ENCODE measurements at regions not wholly inside any gene's neighbourhood (a gene's known extent, or its start where the extent isn't known, plus 50 kb on each side); places are given as distances from the start of the nearest gene placed in this dataset.
"Not testable (repeated sequence)": the region's sequence is repeated elsewhere in the genome, so short reads cannot be mapped to it uniquely, and the experiment has no call there.

DNA sequence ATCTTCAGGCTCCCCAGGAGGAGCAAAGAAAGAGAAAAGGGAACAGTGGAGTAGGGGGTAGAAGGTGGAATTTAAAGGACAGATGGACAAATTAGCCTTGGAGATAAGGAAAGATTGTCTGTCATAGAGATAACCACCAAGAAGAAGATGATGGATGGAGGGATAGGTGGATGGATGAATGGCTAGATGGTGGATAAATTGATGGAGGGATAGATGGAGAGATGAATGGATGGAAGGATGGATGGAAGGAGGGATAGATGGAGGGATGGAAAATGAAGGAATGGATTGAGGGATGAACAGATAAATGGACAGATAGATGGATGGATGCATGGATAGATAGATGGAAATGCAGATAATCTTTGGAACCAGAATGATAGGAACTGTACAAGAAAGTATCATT lies 102.8 kb downstream of the TNFAIP3 start:
- no peak for DNase-seq

DNA sequence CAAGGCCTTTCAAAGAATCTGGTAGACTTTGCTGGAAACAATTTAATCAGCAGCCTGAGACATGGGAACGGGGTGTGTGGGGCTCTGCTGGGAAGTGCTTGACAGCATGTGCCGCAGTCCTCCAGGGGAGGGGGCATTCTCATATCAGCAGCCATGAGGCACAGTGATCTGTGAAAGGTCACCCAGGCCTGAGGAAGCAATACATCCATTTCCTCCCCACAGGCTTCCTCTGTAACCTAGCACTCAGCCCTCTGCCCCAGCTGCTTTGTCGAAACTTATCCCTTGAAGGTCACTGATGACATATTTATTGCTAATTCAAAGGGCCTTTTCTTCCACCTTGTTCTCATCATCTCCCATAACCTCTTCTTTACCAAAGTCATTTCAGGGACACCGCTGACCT lies 103.3 kb downstream of the TNFAIP3 start:
- no peak for DNase-seq

DNA sequence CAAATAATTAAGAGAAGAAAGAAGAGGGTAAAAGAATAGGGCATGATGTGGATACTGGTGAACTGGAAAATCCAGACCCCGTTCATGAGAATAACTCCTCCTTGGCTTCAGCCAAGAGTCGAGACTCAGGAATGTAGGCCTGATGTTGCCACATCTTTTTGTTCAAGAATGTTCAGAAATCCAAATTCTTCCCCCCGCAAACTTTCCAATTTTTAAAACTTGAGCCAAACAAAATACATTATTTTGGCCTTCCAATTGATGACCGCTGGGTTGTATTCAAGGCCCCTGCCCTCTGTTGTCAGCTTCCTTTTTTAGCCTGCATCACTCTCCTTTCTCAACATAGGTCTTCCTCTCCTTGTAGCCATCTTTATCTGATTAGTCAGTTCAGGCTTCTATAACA lies 106.1 kb downstream of the TNFAIP3 start:
- no peak for DNase-seq

DNA sequence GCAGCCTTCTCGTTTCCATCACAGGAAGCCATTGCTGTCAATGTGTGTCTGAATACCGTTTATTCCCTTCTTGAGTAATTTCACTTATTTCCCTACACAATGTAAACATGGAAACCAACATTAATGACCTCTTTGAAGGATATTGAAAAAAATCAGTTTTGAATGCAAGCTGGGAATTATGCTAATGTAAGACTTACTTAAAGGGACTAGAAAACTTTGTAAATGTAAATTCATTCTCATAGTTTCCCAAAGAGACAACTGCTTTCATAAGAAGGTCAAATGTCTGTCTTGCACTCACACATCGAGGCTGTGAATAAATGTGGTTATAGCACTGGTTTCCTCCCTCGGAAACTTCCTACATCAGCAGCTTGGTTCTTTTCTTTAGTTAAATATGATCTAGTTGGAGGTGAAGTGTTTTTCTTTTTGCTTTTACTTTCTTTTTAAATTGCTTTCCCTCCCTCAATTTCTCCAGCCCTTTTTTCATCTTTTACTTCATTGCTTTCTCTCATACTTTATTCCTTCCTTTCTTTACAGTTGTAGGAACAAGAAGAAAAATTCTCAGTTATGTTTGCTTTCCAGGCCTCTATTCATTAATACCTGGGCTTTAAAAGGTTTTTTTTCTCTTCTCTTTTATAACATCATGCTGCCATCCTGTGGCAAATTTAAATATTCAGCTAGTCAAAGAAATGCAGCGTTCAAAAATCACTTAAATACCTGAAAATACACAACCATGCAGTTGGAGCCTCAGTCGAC lies 108.3 kb downstream of the TNFAIP3 start:
- DNase-seq, result no peak

DNA sequence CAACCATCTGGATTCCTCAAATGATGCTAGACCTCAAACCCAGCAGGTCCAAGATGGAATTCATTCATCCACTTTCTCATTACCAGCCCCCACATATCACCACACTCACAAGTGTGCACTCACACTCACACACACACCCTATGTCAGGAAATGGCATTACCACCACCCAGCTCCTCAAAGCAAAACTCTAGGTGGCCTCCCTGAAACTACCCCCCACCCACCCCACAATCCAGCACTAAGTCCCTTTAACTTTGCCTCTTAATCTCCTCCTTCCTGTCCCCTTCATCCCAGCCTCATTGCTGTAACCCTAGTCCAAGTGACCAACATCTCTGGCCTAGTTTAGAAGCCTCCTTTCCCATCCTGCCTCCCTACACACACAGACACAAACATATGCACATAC lies 109.4 kb downstream of the TNFAIP3 start:
- no peak for DNase-seq

DNA sequence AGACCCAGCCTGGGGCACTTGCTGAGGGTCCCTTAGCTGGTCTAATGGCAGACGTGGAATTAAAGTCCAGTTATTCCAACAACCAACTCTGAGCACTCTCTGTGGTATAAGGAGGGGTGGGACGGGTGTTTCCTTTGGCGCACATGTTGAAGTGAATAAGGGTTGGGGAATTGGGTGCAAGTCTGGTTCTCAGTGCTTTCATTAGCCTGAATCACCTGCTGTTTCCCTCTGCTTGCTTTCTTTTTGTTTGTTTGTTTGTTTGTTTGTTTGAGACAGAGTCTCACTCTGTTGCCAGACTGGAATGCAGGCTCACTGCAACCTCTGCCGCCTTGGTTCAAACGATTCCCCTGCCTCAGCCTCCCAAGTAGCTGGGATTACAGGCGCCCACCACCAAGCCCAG lies 110.1 kb downstream of the TNFAIP3 start:
- no peak for DNase-seq

DNA sequence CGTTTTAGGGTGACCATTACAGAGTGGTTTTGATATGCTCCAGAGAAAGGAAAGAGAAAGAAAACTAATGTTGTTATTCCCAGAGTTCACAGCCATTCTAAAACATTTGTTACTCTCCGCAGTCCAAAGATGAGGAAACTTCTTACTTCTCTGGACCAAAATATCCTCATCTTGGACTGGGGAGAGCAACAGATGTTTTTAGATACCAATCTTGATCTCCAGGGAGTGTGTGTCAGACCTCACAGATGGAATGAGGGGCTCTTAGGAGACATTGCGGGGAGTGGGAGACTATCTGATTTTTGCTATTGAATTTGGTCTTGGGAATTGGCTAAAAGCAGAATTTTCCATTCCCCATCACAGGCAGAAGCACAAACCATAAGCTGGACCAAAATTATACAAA lies 110.8 kb downstream of the TNFAIP3 start:
- DNase-seq, result no peak

DNA sequence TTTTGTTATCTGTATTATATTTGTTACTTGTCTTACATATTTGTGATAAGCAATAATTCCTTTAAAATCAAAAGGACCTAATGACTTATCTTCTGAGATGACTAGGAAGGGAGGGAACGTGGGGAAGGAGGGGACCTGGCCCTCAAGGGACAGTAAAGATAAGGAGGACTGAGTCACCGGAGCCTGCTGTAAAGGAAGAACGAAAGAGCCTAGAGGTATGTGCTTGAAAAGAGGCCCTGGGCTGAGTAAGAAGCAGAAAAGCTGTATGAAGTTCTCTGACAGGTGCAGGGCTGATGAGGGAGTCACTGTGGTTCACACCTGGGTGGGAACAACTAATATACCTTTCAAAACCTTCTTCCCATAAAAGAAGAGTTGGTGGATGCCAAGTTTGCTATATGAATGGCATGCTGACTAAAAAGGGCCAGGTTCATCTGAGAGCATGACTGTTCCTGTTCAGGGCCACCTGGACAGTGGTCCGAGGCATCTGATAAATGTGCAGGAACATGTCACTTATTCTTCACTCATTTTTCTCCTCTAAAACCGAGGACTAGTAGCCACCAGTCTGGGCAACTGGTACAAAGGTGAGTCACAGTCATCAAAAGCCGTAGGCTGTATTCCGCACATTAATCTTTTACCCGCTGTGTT lies 111.3 kb downstream of the TNFAIP3 start:
- no peak for DNase-seq

DNA sequence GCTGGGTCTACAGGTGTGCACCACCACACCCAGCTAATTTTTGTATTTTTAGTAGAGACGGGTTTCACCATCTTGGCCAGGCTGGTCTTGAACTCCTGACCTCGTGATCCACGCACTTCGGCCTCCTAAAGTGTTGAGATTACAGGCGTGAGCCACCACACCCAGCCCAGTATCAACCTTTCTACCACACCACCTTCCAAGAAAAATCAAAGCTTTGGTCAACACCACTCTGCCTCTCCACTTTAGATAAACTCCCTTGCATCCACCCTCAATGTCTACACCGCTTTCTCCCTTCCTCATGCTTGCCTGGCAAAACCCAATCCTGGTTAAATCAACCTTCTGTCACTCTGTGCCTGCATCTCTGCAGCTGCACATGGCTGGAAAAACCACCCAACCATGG lies 112.2 kb downstream of the TNFAIP3 start:
- DNase-seq, result not testable (repeated sequence)

DNA sequence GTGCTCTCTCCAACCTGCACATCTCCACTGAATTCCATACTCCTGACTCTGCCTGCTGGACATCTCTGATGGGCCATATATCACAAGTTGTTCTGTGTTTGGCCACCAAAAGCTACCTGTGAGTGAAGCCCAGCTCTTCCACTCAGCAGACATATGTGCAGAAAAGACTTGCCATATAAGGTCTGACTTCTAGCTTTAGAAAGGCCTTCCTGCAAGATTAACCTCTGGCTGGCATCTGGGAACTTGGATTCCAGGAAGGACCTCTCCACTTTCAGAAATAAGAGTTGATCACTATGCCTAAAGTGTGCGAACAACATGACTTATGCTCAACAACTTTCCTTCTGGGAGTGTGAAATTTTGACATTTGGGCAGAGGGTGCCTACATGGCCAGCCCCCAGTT lies 113.7 kb downstream of the TNFAIP3 start:
- no peak for DNase-seq

DNA sequence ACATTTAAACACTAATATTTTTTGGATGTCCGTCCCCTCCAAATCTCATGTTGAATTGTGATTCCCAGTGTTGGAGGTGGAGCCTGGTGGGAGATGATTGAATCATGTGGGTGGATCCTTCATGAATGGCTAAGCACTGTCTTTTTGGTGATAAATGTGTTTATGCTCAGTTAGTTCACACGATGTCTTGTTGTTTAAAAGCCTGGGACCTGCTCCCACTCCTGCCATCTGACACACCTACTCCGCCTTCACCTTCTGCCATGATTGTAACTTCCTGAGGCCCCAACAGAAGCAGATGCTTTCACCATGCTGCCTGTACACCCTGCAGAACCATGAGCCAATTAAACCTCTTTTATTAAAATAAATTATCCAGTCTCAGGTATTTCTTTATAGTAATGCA lies 114.7 kb downstream of the TNFAIP3 start:
- no peak for DNase-seq

DNA sequence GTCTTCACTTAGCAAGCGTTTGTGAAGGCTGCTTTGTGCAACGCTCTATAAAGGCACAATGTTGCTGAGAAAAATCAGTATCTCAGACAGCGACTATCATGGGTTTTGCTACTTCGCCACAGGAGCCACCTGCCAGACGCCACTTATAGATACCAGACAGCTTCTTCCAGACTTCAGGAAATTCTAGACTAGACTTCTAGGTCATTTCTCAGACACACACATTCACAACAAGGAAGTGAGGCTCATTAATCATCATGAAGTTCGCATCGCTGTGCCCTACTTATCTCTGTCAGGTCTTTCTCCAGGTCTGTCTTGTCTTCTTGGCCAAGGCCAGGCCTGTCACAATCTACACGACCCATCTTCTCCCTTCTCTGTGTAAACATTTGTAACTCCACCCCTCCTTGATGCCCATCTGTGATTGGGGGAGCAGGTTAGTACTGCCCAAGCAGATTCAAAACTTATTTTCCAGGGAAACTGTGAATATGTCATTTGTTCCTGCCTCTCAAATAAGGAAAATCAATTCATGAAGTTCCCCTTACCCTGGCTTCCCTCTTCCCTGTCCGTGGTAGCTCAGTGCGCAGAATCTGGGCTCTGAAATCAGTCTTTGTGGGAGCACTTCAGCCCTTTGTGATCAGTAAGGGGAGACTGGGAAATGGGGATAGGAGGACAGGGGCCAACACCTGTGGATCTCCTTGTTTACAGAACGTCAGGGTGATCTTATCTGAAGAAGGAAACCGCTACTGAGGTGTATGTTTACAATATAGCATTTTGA lies 115.5 kb downstream of the TNFAIP3 start:
- DNase-seq, result no peak

DNA sequence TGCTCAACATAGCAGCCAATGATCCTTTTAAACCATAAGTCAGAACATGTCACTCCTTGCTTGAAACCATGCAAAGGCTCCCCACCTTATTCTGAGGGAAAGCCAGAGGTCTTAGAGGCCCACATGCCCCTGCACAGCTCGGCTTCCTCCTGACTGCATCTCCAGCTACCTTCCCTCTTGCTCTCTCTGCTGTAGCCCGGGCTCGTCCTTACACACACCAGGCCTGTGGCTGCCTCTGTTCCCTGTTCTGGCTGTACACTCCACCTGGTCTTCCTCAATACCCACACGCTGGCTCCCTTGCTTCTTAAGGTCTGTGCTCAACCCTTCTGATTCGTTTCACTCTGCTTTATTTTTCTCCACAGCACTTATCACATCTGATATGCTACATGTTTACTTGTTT lies 116.2 kb downstream of the TNFAIP3 start:
- DNase-seq, result no peak

DNA sequence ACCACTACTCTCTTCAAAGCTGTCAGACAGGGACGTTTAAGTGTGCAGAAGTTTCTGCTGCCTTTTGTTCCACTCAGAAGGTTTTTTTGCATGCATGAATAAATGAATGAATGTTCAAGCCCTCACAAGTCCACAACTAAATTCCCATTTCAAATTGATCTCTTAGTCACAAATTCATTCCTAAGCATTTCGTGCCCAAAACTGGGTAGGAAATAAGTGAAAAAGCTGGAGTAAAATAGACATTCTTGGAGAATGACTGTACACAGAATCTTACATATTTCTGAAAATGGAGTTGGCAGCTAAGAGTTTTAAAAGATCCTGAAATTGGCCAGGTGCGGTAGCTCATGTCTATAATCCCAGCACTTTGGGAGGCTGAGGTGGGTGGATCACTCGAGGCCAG lies 117.6 kb downstream of the PERP start:
- no peak for DNase-seq

DNA sequence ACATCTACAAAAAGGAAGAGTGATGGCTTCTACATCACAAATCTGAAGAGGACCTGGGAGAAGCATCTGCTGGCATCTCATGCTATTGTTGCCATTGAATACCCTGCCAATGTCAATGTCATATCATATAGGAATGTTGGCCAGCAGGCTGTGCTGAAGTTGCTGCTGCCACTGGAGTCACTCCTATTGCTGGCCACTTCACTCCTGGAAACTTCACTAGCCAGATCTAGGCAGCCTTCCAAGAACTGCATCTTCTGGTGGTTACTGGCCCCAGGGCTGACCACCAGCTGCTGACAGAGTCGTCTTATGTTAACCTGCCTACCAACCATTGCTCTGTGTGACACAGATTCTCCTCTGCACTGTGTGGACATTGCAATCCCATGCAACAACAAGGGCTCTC lies 111.8 kb downstream of the PERP start:
- no peak for DNase-seq

DNA sequence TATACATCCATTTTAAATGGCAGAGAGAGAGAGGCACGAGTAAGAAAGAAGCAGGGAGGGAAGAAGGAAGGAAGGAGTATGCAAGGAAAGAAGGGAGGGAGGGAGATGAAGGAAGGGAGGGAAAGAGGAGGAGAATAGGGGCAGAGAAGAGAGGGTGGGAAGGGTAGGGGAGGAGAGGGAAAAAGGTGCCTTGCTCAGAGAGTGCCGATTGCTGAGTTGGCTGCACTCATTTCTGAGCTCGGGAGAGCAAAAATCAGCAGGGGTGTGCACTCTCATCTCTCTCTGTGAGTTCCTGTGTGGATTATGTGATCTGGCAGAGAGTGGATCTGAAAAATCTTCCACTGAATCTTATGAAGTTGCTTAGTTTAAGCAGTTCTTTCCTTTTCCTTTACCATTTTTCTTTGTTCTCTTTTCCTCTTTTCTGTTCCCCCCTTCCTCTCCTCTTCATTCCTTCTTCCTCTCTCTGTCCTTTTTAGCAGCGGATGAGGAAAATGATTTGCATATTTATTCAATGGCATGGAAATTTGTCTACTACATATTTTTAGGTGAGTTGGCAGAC lies 108.7 kb downstream of the PERP start:
- DNase-seq, result no peak

DNA sequence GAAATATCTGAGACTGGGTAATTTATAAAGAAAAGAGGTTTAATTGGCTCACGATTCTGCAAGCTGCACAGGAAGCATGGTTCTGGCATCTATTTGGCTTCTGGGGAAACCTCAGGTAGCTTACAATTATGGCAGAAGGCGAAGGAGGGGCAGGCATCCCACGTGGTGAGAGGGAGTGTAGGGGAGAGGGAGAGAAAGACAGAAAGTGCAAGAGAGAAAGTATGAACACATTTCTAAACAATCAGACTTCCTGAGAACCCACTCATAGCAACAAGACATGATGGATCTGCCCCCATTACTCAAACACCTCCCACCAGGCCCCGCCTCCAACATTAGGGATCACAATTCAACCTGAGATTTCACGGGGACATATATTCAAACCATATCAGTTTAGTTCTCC lies 107.4 kb downstream of the PERP start:
- no peak for DNase-seq

DNA sequence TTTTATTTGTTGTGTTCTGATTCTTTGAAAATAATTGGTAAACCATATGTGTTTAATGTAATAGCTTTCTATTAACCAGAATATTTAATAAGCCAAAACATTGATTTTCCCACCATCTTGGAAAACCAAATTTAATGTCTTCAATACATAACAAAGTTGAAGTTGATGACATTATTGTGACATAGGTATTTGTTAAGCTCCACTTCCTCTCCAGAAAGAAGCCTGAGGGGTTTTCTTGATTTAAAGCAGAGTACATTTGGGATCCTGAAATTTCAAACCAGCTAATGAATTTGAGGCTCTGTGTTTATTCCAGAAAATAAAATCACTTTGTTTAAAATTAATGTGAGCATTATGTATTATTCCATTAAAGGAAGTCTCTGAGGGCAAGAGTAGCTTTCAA lies 106.3 kb downstream of the PERP start:
- DNase-seq, result no peak

DNA sequence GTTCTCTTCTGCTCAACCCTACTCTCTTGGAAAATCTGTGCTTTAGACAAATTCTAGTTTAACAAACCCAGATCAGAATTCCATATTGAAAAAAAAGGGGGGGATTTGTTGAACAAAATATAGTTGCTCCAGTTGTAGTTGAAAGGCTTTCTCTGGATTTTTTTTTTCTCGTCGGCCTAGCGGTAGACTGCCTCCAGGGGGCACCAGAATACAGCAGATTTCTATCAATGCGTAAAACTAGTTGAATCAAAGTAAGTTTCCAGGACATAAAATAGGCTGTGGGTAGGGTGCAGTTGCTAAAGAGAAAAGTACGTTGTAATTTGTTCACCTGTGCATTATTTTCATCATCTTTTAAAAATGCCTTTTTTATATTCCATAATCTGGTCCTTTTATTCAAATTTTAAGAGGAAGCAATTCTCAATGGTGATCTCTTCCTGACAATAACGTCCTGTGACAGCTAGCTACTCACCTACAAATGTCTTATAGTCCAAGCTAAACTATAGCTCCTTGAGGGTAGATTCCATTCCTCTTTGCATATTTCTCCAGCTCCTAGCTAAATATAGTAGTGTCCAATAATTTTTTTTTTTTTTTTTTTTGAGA lies 105.4 kb downstream of the PERP start:
- peak; percentile 23 to 32 for DNase-seq

DNA sequence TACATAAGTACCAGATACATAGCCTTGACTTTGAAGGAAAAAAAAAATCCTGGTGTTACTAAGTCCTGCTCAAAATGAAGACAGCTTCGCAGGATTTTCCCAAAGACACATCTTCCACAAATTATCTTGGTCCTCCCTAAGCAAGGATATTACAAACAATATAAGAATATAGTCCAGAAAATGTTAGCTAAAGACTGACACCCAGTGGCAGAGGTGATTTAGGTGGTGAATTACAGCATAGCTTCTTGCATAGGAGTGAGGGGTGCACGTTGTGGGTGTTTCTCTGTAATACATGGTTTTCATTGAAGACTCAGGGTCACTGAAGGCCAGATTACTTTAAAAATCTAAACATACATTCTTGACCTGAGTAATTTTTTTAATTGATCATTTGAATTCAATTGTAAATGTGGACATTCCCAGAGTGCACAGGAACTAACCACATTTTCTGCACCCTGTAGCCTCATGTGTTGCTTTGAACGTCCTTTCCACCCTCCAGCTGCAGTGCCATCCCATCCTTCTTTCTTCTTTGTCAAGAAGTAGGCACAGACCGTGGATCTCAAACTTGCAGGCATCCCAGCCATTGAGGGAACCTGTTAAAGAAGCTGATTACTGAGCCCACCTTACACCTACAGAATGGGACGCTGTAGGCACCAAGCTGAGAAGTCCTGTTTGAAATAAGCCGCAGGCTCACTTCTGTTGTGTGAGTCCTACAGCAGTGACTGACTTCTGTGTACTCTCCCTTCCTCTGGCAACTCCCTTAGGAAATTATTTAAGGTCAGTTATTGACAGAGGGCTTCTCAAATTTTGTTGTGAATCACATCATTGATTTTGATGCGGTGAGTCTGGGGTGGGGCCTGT lies 102.6 kb downstream of the PERP start:
- peak in 1 of 2 donors; percentile 23 for DNase-seq

DNA sequence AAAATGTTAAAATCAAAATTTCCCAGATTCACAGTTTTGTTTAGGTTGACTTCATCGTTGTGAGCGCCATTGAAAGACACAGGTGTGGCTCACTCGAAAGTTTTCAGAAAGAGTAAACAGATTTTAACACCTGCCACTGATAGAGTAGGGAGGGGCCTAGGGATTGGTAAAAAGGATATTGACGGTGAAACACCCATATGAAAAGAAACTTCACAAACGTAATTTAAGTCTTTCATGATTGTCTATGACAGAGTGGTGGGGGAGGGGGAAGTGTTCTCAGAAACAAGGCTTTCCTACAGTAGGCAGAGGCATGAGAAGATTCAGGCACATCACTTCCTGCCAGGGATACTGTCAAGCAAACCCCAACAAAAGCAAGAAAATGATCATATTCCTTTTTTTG lies 101.4 kb downstream of the PERP start:
- no peak for DNase-seq

Data from right lung (tissue), 2 donors.